SK-N-MC (cell line): ENCODE measurements at regions not wholly inside any gene's neighbourhood (a gene's known extent, or its start where the extent isn't known, plus 50 kb on each side); places are given as distances from the start of the nearest gene placed in this dataset.

ENCODE experiments used
- FOXP2 ChIP-seq: optimal IDR thresholded peaks from 2 replicates; pipeline ENCODE3; 2011; ENCODE audit warnings: mild to moderate bottlenecking, moderate library complexity; ENCODE audit not compliant: insufficient read depth; ENCODE audit errors: extremely low read length, control extremely low read depth
- POLR2AphosphoS5 ChIP-seq: IDR thresholded peaks from 2 replicates; pipeline ENCODE4 v1.6.1; 2012; ENCODE audit warnings: mild to moderate bottlenecking, low read depth, low read length, borderline replicate concordance

DNA sequence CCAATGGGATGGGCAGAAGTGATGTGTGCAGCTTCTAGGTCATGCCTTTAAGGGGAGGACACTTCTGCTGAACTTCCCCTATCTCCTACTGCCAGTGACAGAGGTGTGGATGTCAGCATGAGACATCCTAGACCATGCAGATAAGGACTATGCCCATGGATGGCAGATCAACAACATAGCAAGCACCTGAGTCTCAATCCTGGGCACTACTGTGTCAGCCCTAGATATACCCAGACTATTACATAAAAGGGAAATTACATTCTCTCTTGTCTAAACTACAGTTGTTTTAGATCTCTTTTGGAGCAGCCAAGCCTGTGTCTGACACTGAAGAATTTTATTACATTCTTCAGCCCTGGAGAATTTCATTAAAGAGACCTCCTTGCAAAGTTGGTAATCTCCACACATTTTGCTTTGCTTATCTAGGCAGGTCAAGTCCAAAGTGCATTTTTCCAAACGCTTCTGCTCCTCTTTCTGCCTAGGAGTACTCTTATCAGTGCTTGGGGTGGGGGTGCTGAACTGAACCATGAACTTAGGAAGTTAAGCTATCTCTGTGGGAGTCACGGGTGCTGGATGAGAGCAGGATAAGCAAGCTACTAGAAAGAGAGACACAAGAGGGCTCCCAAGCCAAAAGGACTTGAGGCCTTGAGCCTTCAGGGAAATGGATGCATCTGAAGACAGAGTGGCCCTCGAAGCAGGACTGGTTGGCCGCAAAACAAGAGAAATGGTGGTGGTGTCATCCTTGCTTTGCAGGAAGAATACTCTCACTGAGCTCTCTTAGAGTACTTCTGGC, 95.2 kb upstream of the SPRED2 start:
- TF ChIP-seq FOXP2 (no peak), POLR2AphosphoS5 (no peak)
